HG03060 (cell line): ENCODE measurements at regions not wholly inside any gene's neighbourhood (a gene's known extent, or its start where the extent isn't known, plus 50 kb on each side); places are given as distances from the start of the nearest gene placed in this dataset.

ENCODE experiments used
- ATAC-seq: cut with Tn5 transposase; IDR thresholded peaks from one replicate; pipeline ENCODE4 v1.9.1; 2021; ENCODE audit warnings: low read depth, moderate number of reproducible peaks; ENCODE audit not compliant: unreplicated experiment

DNA sequence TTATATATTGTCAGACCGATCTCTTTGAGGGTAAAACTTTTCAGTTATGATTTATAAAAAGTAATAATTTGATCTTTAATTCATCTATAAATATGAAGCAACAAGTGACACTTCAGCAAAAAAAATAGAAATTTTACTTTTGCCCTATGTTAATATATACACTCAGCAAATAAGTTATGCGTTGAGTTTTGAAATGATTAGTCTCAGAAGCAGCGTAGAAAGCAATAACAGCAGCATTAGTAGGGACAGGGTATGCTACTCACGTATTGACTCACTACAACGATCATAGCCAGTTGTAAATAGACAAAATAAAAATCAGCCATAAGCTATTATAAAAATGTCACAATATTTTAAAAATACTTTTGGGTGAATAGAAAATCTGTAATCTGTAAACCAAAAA, 1229.2 kb downstream of the ADGRL3 start:
- ATAC-seq, result no peak

DNA sequence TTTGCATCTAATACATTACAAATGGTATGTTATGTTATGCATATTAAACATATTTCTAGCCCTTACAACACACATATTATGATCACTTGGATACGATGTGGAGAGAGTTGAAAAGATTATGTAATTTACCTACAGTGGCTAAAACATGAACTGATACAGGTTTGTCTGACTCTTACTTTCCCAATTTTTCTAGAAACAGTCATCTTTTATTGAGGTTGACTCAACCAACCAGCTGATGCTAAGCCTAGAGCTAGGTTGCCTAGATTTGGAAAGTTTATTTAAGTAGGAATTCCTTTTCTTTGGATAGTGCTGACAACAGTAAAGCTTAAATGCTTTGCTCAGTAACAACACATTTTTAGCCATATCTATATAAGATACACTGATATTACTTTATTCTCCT, 1215.1 kb downstream of the ADGRL3 start:
- no peak for ATAC-seq

DNA sequence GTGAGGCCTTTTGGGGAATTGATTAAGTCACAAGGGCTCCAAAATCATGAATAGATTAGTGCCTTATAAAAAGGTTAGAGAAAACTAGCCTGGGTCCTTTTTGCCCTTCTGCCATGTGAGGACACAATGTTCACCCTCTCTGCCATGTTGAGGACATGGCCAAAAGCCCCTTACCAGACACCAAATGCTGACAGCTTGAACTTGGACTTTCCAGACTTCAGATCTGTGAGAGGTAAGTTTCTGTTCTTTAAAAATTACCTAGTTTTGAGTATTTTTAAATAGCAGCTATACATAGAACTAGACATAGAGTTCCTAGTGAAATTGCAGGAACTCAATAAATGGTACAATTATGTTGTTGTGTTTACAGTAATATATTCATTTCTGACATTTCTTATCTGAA, 1214.4 kb downstream of the ADGRL3 start:
- no peak for ATAC-seq

DNA sequence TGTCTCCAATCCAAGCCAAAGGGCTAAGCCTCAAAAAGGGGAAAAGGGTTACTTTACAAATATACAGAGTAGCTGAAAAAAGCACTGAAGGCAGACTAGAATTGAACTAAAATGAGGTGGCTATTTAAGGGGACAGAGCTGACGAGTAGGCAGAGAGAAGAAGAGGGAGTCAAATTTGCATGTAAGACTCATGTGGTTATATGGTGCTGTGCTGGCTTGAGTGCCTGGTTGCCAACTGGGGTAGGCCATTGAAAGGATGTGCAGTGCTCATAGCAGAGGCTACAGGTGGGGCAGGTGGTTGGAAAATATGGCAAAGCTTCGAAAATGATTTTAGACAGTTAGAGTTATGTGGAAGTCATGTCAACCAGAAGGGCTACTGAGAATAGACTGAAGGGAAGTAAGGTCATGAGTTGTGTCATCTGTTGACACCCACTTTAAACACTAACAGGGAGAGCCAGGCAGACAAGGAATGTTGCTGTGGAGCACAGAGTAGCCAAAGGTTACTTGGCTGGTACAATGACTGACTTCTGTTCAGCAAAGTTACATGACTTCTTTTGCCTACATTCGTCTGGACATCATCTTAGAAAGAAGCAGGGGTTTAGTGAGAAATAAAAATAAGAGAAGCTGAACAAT, 1210.4 kb downstream of the ADGRL3 start:
- ATAC-seq, result no peak

DNA sequence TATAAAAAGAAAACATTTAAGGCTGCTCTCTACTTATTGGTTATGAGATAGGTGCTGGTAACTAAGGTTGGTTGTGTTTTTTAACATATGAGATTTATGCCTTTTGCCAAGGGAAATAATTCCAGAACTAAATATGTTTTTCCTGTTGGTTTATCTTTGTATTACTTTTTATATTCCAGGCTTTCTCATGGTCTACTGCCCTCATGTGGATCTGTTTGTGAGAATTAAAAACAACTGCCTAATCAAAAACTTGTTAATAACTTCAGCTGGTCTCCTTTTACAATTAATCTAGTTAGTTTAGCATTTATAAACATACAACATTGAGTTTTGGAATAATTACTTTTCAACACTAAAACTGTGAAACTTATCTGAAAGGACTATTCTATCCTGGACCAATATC, 1208.3 kb downstream of the ADGRL3 start:
- ATAC-seq, result no peak

DNA sequence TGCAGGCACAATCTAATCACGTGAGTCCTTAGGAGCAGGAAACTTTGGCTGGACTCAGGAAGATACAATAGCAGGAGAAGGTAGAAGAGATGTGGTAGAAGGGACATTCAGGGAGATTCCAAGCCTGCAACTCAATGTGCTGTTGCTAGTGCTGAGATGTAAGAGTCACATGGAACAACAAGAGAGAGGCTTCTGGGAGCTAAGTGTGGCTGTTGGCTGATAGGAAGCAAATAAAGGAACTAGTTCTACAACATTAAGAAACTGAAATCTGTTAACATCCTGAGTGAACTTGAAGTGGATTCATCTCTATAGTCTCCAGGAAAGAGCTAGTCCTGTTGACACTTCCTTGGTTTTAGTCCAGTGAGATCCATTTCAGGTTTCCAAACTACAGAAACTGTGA, 1207.4 kb downstream of the ADGRL3 start:
- no peak for ATAC-seq

DNA sequence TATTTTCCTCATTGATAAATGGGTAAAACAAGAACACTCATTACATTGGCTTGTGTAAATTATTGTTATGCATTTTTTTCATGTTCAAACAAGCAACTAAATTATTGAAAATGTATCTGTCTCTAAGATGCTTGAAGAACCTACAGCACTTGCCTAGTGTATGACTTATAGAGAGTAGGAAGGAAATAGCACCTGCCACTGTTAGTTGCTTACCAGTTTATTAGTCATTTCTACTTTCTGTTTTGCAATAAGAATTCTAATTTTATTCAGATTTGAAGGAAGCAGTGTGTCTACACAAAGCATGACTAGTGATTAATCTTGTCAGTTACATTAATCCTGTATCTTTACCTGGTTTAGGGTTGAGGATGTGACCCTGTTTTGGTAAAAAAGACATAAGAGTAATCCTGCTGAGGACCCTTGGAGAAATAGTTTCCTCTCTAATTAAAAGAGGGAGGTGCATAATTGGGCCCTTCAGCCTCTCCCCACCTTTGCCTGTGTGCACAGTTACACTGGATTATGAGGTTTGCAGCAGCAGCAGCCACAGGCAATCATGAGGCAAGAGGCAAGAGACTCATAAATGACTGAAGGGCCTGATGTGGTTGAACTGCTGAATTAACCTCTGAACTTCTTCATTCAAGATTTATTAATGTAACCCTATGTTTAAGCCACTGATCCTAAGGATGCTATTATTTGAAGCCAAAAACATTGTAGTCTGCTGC, 1202.1 kb downstream of the ADGRL3 start:
- ATAC-seq, result no peak

DNA sequence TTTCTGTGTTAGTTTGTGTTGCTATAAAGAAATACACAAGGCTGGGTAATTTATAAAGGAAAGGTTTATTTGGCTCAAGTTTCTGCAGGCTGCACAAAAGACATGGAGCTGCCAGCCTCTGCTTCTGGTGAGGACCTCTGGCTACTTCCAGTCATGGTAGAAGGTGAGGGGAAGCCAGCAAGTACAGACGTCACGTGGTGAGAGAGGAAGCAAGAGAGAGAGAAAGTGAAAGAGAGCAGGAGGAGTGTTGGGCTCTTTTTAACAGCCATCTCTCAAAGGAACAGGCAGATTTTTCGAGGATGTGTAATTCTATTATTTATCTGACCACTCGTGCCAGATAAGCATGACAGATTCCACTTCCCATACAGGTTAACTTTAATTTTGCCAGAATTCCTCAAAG, 1199.1 kb downstream of the ADGRL3 start:
- no peak for ATAC-seq

DNA sequence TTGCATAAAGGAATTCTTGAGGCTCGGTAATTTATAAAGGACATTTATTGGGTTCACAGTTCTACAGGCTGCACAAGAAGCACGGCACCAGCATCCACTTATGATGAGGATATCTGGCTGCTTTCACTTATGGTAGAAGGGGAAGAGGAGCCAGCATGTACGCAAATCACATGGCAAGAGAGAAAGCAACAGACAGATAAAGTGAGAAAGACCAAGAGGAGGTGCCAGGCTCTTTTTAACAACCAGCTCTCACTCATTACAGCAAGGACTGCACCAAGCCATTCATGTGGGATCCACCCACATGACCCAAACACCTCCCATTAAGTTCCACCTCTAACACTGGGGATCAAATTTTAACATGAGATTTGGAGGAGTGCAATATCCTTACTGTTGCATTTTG, 1198.2 kb downstream of the ADGRL3 start:
- ATAC-seq, result no peak

DNA sequence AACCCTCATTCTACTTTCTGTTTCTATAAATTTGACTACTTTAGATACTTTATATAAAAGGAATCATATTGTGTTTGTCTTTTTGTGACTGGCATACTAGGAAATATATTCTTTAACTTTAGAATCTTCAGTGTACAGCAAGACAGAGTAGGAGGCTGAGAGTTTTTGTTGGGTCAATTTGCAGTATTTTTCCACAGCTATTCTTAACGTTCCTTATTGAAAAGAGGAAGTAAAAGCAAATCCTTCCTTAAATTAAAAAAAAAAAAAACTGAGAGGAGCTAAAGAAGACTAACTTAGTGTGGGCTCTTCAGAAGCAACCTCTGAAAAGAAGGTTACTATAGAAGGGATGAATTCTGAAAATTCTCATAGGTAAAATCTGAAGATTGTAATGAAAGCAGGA, 1194.6 kb downstream of the ADGRL3 start:
- no peak for ATAC-seq

DNA sequence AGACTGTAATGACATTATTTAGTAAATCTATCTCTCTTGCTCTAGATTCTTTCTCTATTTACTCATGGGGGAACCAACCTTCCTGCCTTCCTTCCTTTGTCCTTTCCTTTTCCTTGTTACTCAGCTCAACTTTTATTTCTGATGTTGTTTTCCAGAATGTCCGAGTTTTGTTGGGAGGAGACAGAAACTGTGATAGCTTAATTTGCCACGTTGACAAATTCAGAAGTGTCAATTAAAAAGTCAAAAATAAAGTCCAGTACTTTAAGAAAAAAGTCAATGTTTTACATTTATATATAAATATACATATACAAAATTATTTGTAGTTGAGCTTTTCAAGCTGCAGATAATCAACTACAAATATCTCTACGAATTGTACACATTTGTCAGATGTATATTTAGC, 1187.7 kb downstream of the ADGRL3 start:
- ATAC-seq, result no peak

DNA sequence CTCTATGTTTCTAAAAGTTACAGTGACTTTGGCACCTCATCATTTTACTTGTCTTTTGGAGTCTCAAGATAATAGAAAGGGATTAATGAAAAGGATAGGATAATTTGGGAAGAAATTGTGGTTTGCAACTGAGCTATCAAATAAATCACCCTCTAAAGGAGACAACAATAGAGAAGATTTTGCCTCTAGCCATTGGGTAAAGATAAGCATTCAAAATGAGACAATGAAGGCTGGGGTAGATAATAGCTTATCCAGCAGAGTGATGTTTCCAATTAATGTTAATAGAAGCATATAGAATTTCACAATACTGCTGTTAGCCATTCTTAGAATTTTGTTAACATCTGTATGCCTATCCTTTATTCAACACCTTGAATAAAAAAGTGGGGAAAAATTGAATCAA, 1177.6 kb downstream of the ADGRL3 start:
- no peak for ATAC-seq

DNA sequence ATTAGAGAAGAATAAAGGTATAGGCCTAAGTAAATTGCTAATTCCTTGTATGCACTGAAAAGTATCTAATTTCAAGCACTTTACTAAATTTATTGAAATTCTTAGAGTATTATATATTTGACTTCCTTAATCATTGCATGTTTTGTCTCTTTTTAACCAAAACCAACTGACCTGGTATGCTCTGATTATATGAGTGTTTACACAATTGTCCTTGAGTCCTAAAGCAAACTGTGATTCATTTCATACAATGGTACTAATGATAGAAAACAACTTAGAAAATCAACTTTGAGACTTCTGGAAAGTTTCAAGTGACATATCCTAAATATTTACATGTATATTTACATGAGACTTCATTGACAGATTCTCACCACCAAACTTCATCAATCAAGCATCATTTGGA, 1177.1 kb downstream of the ADGRL3 start:
- no peak for ATAC-seq

DNA sequence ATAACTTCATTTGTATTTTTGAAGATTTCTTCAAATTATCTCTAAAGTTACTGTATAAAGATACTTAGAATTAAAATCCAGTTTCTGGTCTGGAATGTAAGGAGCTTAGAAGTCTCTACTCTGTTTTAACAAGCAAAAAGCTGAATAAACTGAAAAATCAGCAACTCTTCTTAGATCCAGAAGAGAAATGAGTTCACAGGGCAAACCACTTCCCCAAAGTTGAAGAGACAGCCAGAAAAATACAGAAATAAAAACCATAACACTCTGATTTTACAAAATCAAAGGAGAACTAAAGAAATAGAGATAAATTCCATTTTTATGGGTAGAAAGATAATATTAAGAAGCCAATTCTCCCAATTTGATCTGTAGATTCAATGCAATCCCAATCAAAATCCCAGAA, 1166.8 kb downstream of the ADGRL3 start:
- no peak for ATAC-seq

DNA sequence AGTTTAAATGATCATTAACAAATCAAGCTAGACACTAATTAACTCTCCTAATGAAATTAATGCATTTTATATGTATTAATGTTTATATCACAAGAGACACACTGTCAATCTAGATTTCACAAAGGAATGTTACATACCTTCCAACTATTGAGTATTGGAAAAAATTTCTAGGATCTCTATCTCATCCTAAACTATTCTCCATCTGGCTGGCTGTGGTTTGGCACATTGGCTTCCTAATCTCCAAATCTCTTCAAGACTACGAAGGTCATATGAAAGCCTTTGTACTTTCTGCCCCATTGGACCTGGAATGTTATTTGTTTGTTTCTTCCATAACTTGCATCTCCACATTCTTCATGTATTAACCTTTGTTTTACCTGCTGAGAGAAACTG, 1160.0 kb downstream of the ADGRL3 start:
- no peak for ATAC-seq

DNA sequence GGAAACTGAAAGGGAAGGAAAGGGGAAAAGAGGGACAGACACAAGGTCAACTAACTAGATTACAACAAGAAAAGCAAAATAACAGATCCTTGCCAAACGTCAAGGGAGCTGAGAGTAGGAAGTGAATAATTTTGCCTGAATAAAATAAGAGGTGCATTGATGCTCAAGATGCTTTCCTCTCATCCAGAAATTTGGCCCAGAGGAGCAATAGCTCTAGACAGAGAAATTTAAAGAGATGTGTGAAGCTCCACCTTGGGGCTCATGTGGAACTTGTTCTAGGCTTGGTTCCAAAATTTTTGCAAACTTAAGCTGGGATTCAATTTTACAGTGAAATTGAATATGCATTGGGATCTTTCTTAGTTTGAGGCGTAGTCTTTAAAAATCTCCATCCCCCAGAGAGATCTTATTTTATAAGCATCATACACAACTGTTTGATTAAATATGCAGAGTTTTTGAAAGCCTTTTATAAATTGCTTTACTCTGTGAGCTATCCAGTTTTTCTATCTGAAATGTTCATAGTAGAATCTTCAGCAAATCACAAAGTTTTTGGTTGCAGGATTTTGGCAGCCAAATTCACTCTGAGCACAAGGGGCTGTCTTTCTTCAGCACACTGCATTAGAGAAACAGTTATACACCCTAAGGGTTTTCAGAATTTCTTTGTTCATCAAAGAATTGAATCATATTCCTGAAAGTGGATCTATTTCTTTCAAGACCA, 1159.5 kb downstream of the ADGRL3 start:
- ATAC-seq, result no peak

DNA sequence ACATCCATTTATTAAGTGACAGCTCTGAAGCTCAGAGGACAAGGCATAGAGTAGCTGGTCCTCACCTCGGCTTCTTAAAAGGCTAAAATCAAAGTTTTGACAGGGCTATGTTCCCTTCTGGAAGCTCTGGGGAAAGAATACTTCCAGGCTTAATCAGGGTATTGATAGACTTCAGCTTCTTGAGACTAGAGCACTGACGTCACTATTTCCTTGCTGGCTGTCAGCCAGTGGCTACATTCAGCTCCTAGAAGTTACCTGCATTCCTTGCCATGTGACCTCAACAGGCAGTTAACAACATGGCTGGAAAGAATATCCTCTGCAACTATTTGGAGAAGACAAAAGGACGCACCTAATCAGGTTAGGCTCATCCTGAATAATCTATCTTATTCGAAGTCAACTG, 1144.8 kb downstream of the ADGRL3 start:
- ATAC-seq, result no peak

DNA sequence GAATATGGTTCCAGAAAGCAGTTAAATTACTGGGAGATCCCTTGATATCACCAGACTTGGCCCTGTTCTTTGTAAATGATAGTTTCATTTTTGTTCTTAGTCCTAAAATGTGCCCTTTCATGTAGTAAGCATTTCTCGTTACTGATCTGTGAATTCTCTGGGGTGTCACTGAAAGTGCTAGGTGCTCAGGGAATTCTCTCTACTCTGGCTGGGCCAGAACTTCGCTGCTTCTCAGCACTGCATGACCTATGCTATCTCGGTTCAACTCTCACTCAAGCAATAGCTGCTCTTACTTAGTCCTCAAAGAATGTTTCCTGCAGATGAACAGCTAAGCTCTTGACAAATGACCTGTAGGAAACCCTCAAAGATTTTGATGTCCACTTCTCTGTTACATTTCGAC, 1144.3 kb downstream of the ADGRL3 start:
- no peak for ATAC-seq

DNA sequence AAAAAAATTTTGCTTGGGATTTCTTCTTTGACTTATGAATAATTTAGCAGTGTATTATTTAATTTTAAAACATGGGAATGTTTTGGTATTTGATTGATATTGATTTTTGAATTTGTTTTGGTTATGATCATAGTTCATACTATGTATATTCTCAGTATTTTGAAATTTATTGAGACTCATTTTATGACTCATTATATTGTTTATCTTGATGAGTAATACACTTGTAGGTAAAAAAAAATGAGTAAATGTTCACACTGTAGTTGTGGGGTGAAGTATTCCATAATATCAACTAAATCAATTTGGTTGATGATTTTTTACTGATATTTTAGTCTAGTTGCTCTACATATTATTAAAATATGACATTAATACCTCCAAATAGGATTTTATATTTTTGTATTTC, 1142.2 kb downstream of the ADGRL3 start:
- ATAC-seq, result no peak

DNA sequence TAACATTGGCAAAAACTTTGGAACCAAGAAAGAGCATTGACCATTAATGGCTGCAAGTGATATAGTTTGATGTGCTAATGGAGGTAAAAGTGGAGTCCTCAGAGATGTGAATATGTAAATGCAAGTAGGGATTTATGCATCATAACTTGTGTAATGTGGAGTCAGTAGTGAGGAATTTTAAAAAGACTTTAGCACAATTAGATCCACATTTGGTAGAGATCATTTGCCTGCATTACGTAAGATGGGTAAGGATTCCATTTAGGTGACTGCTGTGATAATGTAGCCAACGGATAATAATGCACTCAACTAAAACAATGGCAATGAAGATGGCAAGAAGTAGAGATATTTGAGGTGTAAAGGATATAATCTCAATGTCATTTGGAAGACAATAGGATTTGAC, 1128.4 kb downstream of the ADGRL3 start:
- ATAC-seq, result no peak

DNA sequence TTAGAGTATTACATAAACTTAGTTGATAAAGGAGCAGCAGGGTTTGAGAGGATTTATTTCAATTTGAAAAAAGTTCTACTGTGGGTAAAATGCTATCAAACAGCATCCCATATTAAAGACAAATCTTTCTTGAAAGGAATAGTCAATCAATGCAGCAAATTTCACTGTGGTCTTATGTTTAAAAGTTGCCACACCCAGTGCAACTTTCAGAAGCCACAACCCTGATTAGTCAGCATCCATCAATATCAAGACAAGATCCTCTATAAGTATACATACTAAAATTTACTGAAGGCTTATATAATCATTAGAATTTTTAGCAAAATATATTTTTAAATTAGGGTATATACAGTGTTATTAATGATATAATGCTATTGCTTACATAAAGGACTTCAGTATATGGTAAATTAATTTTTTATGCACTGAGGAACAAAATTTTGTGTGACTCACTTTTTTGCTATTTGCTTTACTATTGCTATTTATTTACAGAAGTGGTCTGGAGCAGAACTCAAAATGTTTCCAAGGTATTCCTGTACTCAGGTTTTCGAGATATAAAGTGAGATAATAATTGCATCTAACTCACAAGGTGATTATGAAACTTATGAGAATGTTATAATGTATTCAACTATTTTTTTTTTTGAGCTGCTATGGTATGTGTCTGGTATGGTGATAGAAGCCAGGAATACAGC, 1127.6 kb downstream of the ADGRL3 start:
- no peak for ATAC-seq
